Neural progenitor cell (in vitro differentiated cells): ENCODE measurements at regions not wholly inside any gene's neighbourhood (a gene's known extent, or its start where the extent isn't known, plus 50 kb on each side); places are given as distances from the start of the nearest gene placed in this dataset.

ENCODE experiments used
- DNase-seq: peaks from one replicate; pipeline ENCODE4 v3.0.0-alpha.2; 2016; ENCODE audit warnings: low spot score
- H2AFZ ChIP-seq: fragments of 200-600 bp; sonication (generic); replicated peaks from 2 replicates; pipeline ENCODE4 v1.6.1; 2016; ENCODE audit warnings: antibody characterized with exemption
- H3F3A ChIP-seq: fragments of 200-600 bp; sonication (generic); 2 replicates; pipeline ENCODE4 v1.6.1; 2016; ENCODE audit warnings: antibody characterized with exemption, low read depth
- H3K27ac ChIP-seq: fragments of 200-600 bp; sonication (generic); 2 replicates; pipeline ENCODE4 v1.5.1; 2016; ENCODE audit warnings: mild to moderate bottlenecking
- H3K27me3 ChIP-seq: fragments of 200-600 bp; sonication (generic); 2 replicates; pipeline ENCODE4 v1.6.1; 2016; ENCODE audit warnings: mild to moderate bottlenecking, moderate library complexity
- H3K36me3 ChIP-seq: fragments of 200-600 bp; sonication (generic); 2 replicates; pipeline ENCODE4 v1.5.1; 2016
- H3K4me1 ChIP-seq: fragments of 200-600 bp; sonication (generic); 2 replicates; pipeline ENCODE4 v1.6.1; 2016; ENCODE audit warnings: mixed run types
- H3K4me2 ChIP-seq: fragments of 200-600 bp; sonication (generic); 2 replicates; pipeline ENCODE4 v1.6.1; 2016
- H3K4me3 ChIP-seq: fragments of 200-600 bp; sonication (generic); 2 replicates; pipeline ENCODE4 v1.5.1; 2016
- H3K79me2 ChIP-seq: fragments of 200-600 bp; sonication (generic); 2 replicates; pipeline ENCODE4 v1.6.1; 2016; ENCODE audit warnings: low read depth
- H3K9ac ChIP-seq: fragments of 200-600 bp; sonication (generic); 2 replicates; pipeline ENCODE4 v1.6.1; 2016
- H3K9me3 ChIP-seq: fragments of 200-600 bp; sonication (generic); 2 replicates; pipeline ENCODE4 v1.5.1; 2016; ENCODE audit warnings: low read depth
- H4K20me1 ChIP-seq: fragments of 200-600 bp; sonication (generic); 2 replicates; pipeline ENCODE4 v1.6.1; 2016; ENCODE audit warnings: low read depth
- H3K27ac Mint-ChIP-seq: 3 replicates; pipeline ENCODE4 v1.8.0; 2021; ENCODE audit warnings: mixed read lengths
- H3K27me3 Mint-ChIP-seq: 2 replicates; pipeline ENCODE4 v1.8.0; 2022; ENCODE audit warnings: low read depth, mild to moderate bottlenecking, inconsistent platforms, moderate library complexity, mixed read lengths; ENCODE audit not compliant: insufficient read depth
- H3K36me3 Mint-ChIP-seq: 3 replicates; pipeline ENCODE4 v1.8.0; 2021; ENCODE audit warnings: mixed read lengths
- H3K4me1 Mint-ChIP-seq: 3 replicates; pipeline ENCODE4 v1.8.0; 2021; ENCODE audit warnings: mixed read lengths
- H3K4me3 Mint-ChIP-seq: 3 replicates; pipeline ENCODE4 v1.8.0; 2021; ENCODE audit warnings: mild to moderate bottlenecking, moderate library complexity, mixed read lengths
- H3K9me3 Mint-ChIP-seq: 3 replicates; pipeline ENCODE4 v1.8.0; 2020; ENCODE audit warnings: mixed read lengths
- CTCF ChIP-seq: fragments of 200-600 bp; sonication (generic); IDR thresholded peaks from 2 replicates; pipeline ENCODE4 v1.5.1; 2017; ENCODE audit warnings: antibody characterized with exemption, mild to moderate bottlenecking
- EZH2 ChIP-seq: fragments of 200-600 bp; sonication (generic); IDR thresholded peaks from 2 replicates; pipeline ENCODE4 v1.6.1; 2017; ENCODE audit warnings: antibody characterized with exemption, mild to moderate bottlenecking, moderate library complexity
- EZH2phosphoT487 ChIP-seq: fragments of 200-600 bp; sonication (generic); IDR thresholded peaks from 2 replicates; pipeline ENCODE4 v1.6.1; 2017; ENCODE audit warnings: antibody characterized with exemption

GRCh38 chr14:95460647-95461478, 55.6 kb downstream of the SYNE3 start:
- H3K4me1 ChIP-seq: peaks cover 9% of the 10 kb centered on the region
- Mint-ChIP-seq H3K36me3 (no peaks in the 10 kb centered on the region), H3K27me3 (peaks cover 9% of the 10 kb centered on the region), H3K4me1 (peaks cover 18% of the 10 kb centered on the region), H3K27ac (peak overlapping the region; percentile 85), H3K9me3 (no peaks in the 10 kb centered on the region), H3K4me3 (peak overlapping the region; percentile 81)
- H3K4me3 ChIP-seq: peak overlapping the region; percentile 33
- no peaks in the 10 kb centered on the region for H3K9me3 ChIP-seq
- no peak overlapping the region for H2AFZ ChIP-seq
- H3F3A ChIP-seq: peaks cover 8% of the 10 kb centered on the region
- DNase-seq: peak; percentile 55
- peaks cover 6% of the 10 kb centered on the region for H4K20me1 ChIP-seq
- no peak overlapping the region for H3K27ac ChIP-seq
- no peak overlapping the region for H3K9ac ChIP-seq
- peaks cover 47% of the 10 kb centered on the region for H3K27me3 ChIP-seq
- H3K36me3 ChIP-seq: no peaks in the 10 kb centered on the region
- TF ChIP-seq EZH2: peak; percentile 60
- TF ChIP-seq CTCF: no peak
- H3K79me2 ChIP-seq: no peaks in the 10 kb centered on the region
- H3K4me2 ChIP-seq: peak overlapping the region; percentile 72

DNA sequence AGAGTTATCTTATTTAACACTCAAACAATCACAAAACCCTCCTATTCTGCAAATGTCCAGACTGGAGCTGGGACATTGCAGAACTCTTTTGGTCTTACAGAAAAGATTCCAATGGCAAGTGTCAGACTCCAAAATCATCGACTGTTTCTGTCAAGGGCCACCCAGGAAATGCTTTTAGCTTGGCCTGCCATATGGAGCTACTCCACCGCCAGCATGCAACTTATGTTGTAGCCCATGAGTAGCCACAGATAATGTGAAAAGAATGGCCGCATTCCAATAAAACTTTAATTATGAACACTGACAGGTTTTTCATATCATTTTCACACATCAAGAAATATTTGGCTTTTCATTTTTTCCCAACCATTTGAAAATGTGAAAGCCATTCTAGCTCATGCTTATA, 57.5 kb downstream of the SYNE3 start:
- no peak for TF ChIP-seq CTCF
- no peak for TF ChIP-seq EZH2
- TF ChIP-seq EZH2phosphoT487: no peak
- Mint-ChIP-seq H3K4me1 (peaks cover 20% of the 10 kb centered on the region), H3K27ac (no peak overlapping the region), H3K9me3 (no peaks in the 10 kb centered on the region), H3K27me3 (peaks cover 2% of the 10 kb centered on the region), H3K4me3 (no peak overlapping the region), H3K36me3 (no peaks in the 10 kb centered on the region)
- Histone ChIP-seq H3K36me3 (no peaks in the 10 kb centered on the region), H3F3A (peaks cover 8% of the 10 kb centered on the region), H3K9me3 (no peaks in the 10 kb centered on the region), H3K4me3 (no peak overlapping the region), H4K20me1 (peaks cover 6% of the 10 kb centered on the region), H3K9ac (no peak overlapping the region), H3K4me2 (no peak overlapping the region), H3K27me3 (peaks cover 47% of the 10 kb centered on the region), H3K27ac (no peak overlapping the region), H3K79me2 (no peaks in the 10 kb centered on the region), H3K4me1 (peaks cover 9% of the 10 kb centered on the region), H2AFZ (no peak overlapping the region)
- DNase-seq: no peak

- Histone ChIP-seq H3K4me2 (no peak overlapping the region), H3K36me3 (no peaks in the 10 kb centered on the region), H3K4me1 (peaks cover 9% of the 10 kb centered on the region), H3K27me3 (peaks cover 46% of the 10 kb centered on the region), H3K27ac (no peak overlapping the region), H2AFZ (no peak overlapping the region), H3F3A (peaks cover 8% of the 10 kb centered on the region), H3K4me3 (no peak overlapping the region), H3K9ac (no peak overlapping the region), H3K79me2 (no peaks in the 10 kb centered on the region), H3K9me3 (no peaks in the 10 kb centered on the region), H4K20me1 (peaks cover 6% of the 10 kb centered on the region)
- peaks cover 2% of the 10 kb centered on the region for H3K27me3 Mint-ChIP-seq
- H3K36me3 Mint-ChIP-seq: no peaks in the 10 kb centered on the region
- peaks cover 20% of the 10 kb centered on the region for H3K4me1 Mint-ChIP-seq
- no peak for DNase-seq
- no peaks in the 10 kb centered on the region for H3K9me3 Mint-ChIP-seq
- TF ChIP-seq CTCF (no peak), EZH2phosphoT487 (no peak), EZH2 (no peak)
- H3K4me3 Mint-ChIP-seq: no peak overlapping the region
- no peak overlapping the region for H3K27ac Mint-ChIP-seq
These were observed 58.0 kb downstream of the SYNE3 start for GRCh38 chr14:95458459-95458858.
